ENCODE measurements at regions not wholly inside any gene's neighbourhood (a gene's known extent, or its start where the extent isn't known, plus 50 kb on each side); places are given as distances from the start of the nearest gene placed in this dataset.
"Not testable (repeated sequence)": the region's sequence is repeated elsewhere in the genome, so short reads cannot be mapped to it uniquely, and the experiment has no call there.

DNA sequence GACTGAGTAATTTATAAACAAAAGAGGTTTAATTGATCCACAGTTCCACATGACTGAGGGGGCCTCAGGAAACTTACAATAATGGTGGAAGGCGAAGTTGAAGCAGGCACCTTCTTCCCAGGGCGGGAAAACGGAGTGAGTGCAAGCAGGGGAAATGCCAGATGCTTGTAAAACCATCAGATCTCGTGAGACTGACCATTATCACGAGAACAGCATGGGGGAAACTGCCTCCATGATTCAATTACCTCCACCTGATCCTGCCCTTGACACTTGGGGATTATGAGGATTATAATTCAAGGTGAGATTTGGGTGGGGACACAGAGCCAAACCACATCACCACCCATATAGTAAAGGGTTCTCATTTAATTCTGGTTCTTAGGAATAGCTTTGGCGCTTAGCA, 219.5 kb upstream of the ATP5MC3 start:
- no peak for DNase-seq

DNA sequence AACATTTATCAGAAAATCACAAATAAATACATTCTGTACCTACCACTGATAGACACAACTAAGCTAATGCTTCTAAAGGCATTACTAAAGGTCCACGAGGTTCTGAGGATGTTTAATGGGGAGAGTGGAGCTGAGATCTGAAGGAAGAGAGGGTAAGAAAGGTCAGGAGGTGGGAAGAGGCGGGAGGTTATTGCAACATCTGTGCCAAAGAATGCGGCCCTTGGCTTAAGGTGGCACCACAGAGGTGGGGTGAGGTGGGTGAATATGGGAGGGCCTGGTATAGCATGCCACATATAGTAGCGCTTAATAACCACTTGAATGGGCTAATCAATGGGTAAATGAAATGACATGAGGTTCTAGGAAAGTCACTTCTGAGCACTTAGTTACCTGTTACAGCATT, 217.8 kb upstream of the ATP5MC3 start:
- DNase-seq: no peak

DNA sequence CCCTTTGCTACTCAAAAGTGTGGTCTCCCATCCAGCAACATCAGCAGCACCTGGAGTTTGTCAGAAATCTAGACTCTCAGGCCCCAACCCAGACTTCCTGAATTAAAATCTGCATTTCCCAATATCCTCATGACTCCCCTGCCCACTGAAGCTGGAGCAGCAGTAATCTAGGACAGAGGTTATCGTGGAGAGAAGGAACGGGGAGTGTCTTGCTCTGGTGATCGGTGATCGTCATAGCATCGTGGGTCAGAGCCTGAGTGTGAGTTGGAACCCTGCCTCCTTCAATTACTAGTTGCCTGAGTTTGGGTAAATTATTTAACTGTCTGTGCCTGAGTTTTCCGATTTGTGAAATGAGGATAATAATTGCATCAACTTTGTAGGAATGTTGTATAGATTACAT, 217.3 kb upstream of the ATP5MC3 start:
- no peak for DNase-seq

DNA sequence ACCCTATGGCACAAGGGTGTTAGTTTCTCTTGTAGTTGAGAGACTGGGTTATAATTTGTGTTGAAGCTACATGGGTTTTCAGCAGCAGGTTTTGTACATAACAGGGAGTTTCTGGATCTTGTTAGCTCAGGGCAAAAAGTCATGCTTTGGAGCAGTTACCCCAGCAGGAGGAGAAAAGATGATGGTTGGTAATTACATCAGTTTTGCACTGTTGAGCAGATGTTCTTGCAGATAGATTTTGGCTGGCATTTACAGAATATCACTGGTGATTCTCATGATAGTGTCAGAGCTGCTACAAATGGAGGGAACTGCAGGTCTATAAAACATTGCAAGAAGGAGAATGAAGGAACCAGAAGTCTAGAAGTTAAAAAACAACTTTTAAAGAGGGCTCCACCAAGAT, 215.2 kb upstream of the ATP5MC3 start:
- no peak for DNase-seq

DNA sequence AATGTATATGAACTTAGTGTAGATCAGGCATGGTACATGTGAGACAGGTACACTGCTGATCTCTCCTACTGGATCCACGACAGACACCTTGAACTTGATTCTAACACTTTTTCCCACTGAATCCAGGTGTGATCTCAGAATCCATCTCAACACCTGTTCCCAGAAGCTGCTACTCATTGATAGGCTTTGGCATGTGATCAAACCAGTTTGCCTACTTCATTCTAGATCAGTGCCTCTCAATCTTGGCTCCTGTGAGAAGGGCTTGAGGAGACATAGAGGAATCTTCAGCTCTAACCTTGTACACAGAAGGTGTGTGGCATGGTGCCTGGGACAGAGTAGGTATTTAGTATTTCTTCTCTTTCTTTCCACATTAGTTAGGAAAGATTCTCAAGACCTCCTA, 212.3 kb upstream of the ATP5MC3 start:
- DNase-seq: no peak

DNA sequence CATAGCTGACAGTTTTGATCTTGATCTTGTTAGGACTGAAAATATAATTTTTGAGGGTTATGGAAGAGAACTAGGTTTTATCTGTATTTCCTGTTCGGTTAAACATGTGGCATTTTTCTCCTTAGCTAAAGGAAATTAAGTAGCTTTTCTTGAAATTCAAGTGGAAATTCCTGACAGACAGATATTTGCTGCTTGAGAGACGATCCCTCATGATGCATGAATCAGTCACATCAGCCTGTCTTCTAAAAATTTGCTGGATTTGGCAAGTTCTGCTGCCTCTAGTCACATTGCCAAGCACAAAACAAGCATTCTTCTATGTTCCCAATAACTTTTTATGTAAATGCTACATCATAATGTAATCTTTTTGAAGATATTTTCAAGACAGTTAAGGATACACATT, 201.8 kb upstream of the ATP5MC3 start:
- DNase-seq: no peak

DNA sequence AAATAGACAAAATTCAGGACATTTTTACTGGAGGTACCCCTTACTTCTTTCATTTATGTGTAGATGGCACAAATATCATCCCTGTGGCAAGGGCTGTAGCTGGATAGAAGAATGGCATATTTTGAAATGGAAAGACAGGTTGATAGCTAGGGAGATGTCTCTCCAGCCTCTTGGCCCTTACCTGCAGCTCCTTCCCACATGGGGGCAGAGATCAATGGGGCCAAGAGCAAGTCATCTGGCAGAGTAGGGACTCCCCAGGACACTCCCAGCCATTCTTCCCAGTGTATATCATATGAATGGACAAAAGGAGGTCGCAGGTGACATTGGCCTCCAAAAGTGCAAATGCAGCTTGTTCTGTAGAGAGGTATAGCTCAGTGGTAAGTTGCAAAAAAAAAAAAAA, 192.2 kb upstream of the ATP5MC3 start:
- no peak for DNase-seq

DNA sequence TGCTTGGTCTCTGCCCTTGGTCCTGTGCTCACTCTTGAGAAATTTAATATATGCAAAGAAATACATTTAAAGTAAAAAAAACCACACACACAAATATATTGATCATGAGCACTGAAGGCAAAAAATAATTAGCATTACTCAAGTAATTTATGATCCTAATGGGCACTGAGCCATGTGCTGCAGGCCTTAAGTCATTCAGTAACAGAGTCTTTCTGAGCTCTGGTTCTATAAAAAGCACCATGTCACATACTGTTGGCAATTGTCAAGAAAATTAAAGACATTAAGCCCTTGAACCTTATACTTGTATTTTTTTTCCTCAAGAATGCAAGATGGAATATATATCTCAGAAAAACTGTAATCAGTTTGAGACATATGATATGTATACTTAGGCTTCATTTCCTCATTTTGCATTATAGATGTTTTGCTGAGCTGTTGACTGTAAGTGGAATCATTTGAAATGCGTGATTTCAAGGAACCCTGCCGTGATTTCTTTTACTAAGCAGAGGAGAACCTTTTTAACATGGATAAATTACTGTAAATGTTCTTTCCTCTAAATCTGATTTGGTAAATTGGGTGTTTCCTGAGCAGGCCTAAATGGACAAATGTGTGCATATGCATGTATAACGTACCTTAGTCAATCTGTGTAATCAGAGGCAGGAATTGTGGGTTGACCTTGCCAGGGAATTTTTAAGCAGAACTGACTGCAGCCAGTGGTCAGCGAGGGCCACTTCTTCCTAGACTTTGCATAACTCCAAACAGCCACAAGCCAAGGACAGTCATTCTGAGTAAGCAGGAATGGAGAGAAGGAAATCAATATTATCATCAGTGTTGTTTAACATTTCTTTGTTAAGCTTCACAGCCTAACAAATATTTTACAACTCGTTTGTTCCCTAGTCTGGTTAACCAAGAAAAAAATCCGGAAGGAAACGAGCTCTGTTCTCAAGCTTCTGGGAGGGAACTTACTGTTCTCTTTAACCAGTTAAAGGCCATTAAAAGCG, 191.5 kb upstream of the ATP5MC3 start:
- no peak for DNase-seq

DNA sequence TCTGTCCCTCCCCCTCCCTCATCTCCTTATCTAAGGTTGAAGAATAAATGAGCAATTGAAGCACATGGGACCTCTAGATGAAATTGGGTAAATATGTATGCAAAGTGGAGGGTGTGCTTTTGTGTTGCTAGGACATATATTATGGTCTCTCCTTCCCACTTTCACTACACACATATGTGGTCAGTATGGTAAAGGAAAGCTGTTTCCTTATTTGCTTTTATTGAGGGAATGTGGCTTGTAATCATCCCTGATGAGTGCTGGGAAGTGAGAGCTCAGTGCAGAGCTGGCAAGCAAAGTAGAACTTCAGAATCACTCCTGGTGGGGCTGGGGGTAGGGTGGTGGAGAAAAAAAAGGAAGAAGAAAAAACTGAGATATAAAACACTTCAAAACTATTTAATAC, 189.9 kb upstream of the ATP5MC3 start:
- DNase-seq: no peak

DNA sequence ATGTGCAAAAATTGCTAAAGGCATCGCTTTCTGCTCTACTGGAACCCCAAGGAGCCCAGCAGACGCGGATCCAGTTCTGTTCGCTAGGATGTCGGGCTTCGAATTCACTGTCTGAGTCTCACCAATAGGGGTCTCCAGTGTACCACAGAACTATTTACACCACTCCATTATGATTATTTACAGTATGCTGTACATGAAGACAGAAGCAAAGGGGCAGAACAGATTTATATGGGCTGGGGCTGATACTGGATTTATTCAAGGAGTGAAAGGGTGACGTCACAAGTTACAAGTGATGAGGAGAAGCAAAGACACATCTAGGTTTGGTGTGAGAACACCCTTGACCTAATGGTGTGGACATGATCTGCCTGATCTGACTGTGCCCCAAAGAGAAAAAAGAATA, 185.3 kb upstream of the ATP5MC3 start:
- peak; percentile 69 for DNase-seq

DNA sequence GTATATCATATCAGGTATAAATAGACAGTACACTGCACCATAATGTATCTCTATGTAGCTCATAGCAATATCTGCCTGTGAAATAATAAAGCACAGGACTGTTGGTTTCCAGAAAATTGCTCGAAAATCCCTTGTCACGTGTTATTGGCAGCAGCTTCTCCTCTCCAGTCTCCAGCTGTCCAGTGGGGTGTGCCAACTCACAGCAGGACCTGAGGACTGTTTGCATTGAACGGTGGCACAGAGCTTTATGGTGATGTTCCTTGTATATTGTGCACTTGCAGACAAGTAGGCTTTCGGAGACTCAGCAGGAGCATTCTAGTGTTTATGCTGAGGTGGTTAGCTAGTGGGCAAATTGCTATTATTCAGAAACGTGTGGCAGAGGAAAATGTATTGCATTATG, 182.2 kb upstream of the ATP5MC3 start:
- DNase-seq: peak; percentile 89

DNA sequence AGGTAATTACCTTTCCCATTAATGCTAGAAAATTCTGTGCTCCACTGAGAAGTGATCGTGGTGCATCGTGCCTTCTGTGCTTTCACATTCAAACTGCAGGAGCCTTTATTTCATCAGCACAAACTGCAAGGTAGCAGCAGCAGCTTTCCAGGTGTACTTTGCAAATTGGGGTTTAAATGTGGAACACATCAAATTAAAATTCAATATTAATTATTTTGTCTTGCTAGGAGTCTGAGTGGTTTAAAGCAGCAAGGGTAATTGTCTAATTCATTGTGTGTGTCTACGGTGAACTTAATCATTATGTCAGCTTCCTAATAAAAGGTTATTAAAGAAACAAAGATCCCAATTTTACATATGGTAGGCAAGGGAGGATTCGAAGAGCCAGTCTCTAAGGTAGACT, 180.8 kb upstream of the ATP5MC3 start:
- no peak for DNase-seq

DNA sequence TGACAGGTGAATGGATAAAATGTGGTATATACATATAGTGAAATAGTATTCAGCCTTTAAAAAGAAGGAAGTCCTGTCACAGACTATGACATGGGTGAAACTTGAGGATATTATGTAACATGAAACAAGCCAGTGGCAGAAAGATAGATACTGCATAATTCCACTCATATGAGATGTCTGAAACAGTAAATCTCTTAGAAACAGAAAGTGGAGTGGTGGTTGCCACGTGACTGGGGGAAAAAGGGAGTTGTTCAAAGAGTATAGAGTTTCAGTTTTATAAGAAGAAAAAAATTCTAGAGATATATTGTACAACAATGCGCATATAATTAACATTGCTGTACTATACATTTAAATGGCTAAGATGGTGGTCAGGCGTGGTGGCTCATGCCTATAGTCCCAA, 178.2 kb upstream of the ATP5MC3 start:
- DNase-seq: no peak

DNA sequence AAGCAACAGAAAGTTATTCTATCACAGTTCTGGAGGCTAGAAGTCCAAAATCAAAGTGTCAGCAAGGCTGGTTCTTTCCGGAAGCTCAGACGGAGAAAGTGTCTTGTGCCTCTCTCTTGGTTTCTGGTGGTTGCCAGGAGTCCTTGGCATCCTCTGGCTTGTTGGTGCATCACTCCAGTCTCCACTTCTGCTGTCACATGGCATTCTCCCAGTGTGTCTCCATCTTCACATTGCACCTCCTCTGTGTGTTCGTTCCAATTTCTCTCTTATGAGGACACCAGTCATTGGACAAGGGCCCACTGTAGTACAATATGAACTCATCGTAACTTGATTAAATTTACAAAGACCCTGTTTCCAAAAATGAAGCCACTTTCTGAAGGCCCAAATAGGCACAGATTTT, 175.4 kb upstream of the ATP5MC3 start:
- DNase-seq: no peak

DNA sequence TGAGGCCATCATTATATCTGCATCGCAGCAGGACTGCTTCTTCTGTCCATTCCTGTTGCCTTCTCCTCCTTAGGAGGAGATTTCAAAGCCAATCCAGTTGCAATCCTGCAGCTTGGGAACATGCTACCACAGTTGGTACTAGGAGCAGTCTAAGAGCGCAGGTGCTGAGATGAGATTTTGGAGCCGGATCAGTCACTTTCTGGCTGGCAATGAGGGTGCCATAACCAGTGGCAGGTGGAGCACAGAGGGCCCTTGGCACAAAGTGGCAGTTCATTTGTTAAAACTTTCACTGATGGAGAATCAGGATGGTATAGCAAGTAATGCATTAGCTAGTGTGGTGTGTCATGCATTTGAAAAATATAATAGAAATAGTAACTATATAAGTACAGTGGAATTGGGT, 173.7 kb upstream of the ATP5MC3 start:
- DNase-seq: no peak

DNA sequence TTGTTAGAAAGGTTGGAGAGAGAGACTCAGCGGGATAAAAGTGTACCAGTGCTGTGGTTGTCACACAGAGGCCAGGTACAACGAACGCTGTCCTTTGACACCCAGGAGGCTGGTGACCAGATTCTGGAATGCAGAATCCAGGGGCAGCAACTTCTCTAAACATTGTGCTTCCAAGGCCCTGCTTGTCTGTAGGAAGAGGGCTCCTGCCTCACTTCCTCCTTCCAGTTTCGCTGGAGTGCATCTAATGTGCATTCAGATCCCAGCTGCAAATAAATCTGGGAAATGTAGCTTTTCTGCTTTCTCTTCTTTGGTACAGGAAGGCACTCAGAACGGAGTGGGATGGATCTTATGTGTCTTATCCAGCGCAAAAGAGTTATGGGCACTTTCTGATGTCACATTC, 171.8 kb upstream of the ATP5MC3 start:
- no peak for DNase-seq

DNA sequence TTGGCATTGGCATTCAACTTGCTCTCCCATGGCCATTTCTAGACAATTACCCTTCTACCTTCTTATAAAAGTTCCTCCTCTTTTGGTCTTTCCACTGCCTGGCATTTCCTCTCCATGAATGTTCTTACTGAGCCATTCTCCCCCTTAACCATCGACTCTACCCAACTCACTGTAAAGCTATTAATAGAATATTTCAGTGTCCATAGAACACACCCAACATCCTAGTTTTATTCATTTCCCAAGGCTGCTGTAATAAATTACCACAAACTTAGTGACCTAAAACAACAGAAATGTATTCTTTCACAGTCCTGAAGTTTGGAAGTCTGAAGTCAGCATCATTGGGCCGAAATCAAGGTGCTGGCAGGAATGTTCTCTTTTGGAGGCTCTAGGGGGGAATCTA, 170.0 kb upstream of the ATP5MC3 start:
- DNase-seq: no peak

DNA sequence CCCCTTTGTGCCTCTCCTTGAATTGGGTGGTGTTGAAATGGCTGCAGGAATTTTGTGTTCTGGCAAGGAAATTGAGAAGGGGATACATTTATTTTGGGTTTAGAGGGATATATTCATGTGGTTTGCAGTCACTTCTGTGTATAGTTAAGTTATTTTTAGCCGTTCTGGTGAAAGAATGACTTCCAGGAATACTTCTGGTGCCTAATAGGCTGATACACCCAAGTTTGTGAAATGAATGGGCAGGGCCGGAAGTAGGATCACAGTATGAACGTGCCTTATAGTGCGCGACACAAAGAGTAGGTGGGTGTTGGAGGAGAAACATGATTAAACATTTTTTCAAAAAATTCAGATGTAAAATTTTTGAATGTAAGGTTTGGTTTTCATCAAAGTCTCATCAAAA, 168.6 kb upstream of the ATP5MC3 start:
- DNase-seq: no peak

DNA sequence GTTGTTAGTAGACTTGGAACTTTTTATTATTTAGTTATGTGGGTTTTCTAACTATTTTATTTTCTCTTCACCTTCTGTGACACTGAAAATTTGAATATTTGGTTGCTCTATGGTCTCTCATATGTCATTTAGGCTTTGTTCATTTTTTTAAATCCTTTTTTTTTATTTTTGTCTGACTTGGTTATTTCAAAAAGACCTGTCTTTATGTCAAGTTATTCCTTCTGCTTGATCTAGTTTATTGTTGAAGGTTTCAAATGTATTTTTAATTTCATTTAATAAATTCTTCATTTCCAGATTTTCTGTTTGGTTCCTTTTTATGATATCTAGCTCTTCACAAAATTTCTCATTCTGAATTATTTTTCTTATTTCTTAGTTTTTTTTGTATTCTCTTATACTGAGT, 160.6 kb upstream of the ATP5MC3 start:
- no peak for DNase-seq

DNA sequence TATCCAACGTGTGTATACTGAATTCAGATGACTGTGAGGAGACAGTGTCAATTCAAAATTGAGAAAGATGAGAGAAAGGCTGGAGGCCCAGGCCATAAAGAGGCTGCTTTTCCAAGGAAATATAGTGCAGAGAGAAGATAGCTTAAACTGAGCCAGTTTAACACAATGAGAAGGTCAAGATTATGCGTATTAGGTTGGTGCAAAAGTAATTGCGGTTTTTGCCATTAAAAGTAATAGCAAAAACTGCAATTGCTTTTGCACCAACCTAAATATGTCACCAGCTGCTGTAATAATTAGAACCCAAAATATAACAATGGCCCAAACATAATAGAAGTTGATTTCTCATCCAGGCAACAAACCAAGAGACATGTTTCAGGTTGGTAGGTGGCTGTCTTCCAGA, 148.7 kb upstream of the ATP5MC3 start:
- DNase-seq: no peak

DNA sequence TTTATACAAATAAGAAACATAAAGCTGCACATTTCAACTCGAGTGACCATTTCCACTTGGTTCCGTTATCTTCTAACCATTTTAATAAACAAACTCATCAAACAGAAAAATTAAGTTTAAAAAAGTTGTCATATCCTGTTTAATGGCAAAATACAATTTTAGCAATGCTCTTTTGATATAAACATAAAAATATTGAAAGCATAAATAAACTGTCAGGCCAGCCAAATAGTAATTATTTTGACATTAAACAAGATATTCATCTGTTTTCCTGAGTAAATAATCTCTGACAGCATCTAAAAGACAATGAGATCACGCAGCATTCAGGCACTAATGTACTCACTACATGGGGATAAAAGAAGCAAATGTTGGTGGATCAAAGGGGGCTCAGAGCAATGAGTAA, 145.3 kb upstream of the ATP5MC3 start:
- DNase-seq: no peak

DNA sequence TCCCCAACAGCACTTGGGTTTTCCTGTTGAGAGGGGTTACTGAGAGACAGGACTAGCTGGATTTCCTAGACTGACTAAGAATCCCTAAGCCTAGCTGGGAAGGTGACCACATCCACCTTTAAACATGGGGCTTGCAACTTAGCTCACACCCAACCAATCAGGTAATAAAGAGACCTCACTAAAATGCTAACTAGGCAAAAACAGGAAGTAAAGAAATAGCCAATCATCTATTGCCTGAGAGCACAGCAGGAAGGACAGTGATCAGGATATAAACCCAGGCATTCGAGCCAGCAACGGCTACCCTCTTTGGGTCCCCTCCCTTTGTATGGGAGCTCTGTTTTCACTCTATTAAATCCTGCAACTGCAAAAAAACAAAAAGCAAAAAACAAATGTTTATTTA, 144.7 kb upstream of the ATP5MC3 start:
- DNase-seq: not testable (repeated sequence)

DNA sequence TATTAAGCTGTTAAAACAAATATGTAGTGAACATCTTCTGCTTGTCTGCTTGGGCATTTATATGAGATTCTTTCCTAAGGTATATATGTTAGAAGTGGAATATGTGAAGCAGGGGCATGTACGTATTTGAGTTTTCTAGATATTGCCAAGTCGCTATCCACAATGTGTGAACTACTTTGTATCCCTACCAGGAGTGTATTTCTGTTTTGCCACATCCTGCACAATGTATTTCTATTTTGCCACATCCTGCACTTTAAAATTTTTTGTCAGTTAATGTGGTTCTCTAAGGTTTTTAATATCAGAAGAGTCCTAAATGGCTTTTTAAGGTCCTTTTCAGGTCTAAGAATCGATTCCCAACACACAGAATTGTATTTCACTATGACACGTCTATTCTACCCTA, 141.7 kb upstream of the ATP5MC3 start:
- DNase-seq: no peak

DNA sequence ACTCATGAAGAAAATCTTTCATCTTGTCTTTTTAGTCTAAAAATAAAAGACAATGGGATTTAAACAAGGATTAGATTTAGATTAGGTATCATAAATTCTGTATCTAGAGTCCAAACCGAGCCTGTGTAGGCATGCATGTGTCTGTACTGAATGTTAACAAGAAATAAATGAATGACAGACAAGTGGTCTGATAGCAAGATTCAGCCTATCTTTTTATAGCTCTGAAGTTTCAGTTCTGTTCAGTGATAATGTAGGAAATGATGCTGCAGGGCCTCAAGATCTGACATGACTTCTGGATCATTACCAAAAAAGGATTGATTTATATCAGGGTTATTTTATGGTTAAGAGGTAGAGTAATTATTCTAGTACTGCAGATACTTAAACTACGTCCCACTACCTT, 137.0 kb upstream of the ATP5MC3 start:
- peak; percentile 41 for DNase-seq

DNA sequence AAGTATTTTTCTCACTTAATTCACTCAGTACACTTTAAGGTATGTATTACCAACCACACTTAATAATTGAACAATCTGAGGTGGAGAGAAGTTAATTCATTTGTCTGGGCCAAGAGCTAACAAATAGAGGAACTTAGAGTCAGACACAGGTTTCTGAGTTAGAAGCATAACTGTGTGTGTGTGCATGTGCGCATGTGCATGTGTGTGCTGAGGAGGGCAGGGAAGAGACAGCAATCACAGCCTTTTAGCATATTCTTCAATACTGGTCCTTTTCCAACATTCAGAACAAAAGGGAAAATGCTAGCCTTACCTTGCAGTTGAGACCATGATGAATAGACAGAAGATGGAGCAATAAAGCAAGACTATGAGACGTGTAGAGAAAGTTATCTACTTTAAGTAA, 136.2 kb upstream of the ATP5MC3 start:
- DNase-seq: no peak
